Esophagus mucosa (tissue), 1 donor: ENCODE measurements at regions not wholly inside any gene's neighbourhood (a gene's known extent, or its start where the extent isn't known, plus 50 kb on each side); places are given as distances from the start of the nearest gene placed in this dataset.

Experiments used
- ATAC-seq: fragments of 200-7000 bp; cut with Tn5 transposase; one replicate; pipeline ENCODE4 v1.9.1; 2020
- donor health status: DM: yes; HTN: yes; CAD: no.

DNA sequence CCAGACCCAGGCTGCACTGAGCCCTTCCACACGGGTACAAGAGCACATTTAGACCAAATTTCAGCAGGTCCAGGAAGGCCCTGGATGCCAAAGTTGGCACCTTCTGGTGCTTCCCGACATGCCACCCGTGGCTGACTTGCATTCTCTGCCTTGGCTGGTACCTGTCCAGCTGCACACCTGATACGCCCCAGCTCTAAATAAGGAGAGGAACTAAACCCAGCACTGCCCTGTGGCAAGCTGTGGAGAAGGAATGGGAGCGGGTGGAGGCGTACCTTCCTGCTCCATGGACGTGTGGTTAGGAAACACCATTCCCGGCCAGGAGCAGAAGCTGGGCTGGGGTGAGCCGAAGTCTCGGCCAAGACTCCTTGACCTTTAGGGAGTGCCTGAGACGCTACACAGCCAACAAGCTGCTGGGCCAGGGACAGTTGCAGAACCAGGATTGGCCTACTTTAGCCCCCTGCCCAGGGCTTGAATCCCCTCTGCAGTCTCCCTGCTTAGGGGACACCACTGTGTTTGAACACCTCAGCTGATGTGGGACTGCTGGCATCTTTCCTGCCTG is 86.5 kb upstream of the TAF1B start:
- peak; percentile 42 for ATAC-seq

DNA sequence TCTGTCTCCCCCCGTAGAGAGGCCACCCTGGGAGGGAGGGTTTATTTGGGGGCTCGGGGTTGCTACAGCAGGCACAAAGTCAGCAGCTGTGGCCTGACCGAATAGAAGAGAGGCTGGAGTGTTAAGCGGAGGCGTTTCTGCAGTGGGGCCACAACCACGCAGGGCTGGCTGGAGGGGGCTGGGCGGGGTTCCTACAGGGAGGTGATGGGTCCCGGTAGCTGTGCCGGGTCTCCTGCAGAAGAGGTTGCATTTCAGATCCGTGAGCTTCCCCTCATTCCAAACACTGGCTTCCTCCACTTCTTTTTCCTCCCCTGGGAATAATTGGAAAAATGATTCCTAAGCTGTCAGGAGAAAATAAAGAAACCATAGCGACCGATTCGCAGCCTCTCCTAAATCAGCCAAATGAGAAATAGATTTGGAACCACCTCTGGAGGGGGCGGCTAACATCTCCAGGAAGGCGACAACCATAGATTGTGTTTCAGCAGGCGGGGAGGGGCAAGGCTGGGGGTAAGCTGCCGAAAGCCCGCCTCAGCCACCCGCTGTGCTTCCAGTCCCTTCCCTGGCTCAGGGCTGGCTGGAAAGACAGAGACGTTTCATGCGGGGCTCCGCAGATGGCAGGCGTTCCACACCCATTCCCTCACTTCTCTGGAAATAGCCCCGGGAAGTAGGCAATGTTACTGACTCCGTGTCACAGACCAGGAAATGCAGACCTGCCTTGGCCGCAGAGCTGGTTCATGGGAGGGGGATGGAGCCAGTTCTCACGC is 85.6 kb upstream of the TAF1B start:
- ATAC-seq, result no peak

DNA sequence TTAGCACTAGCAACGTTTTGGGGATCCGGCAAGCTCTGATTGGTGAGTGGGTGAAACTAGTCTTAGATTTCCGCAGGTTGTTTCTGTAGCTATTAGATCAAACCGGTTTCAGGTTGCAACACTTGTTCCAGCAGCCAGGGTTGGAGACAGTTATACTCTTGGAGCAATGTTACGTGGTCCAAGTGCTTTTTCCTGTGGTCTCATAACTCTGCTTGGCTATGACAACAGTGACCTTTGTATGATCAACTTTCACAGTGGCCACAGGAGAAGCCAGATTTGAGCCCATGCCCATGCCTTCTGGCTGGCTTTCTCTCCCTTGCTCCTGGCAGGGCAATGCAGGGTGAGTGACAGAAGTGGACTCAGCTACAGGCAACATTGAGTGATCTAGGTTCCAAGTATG is 84.5 kb upstream of the TAF1B start:
- ATAC-seq, result peak; percentile 26

DNA sequence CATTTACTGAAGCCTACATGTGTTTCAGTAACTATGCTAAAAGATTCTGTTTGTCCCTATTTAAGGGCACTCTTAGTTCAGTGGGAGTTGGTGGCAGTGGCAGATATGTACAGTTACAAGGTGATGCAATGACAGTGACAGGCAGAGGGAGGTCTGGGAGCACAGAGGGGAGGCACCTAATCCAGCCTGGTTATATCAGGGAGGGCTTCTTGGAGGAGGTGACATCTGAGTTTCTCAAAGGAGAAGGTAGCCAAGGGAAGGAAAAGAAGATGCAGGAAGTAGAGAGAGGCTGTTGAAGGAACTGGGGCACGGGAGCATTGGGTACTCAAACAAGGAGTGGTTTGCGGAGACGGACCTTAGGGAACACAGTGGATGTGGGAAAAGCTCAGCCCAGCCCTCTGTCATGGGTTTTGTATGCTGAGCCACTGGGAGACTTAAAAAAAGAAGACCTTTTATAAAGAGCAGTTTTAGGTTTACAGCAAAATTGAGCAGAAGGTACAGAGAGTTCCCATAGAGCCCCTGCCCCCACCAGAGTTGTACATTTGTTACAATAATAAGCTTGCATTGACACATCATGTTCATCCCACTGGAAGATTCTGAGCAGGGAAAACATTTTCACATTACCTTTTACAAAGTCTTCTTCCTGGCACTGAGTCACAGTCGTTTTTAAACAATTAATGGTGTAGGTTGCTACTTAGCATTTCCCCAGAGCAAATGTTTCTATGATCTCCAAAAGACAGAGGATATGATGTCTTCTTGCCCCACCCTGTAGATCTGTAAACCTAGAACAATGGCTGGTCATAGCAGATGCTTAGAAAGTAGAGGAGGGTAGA is 83.0 kb upstream of the TAF1B start:
- no peak for ATAC-seq

DNA sequence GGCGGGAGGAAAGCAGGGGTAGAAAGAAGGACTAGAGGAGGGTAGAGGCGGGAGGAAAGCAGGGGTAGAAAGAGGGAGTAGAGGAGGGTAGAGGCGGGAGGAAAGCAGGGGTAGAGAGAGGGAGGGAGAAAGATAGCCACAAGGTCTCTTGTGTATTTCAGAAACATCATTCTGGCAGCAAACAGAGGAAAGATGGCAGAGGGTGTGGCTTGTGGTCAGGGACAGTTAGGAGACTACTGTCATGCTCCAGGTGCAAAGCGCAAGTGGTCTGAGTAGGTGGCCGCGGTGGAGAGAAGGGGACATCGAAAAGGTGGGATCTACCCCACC is 82.4 kb upstream of the TAF1B start:
- no peak for ATAC-seq

DNA sequence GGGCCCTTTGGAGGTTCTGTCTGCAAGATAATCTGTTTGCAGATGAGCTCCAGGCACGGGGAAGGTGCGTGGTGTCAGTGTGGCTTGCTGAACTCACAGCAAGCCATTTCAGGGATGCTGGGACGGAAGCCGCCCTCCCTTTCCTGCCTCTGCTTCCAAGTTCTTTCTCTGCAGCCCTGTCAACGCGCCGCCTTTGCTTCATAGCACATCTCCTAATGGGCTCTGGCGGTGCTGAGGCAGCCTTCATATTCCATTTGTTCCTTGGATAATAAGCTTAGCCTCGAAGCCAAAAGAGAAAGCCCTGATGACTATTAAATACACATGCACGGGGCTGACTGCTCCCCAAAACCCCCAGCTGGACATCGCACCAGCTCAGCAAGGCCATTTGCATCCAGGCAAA is 81.7 kb upstream of the TAF1B start:
- no peak for ATAC-seq

DNA sequence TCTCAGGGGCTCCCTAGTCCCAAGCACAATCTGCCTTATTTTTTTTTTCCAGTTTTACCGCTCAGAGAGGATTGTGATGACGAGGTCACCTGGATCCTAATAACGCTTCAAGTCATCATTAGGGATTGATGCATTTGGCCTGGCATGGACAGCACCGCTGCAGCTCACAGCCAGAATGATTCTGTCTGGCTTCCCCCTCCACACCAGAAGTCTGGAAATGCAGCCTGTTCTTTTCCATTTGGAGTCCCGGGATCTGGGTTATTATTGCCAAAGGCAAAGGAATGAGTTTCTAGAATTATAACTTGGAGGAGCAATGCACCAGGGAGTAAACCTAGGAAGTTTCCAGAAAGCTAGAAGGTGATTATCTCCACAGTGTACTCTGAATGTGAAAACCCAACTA is 81.1 kb upstream of the TAF1B start:
- ATAC-seq, result no peak

DNA sequence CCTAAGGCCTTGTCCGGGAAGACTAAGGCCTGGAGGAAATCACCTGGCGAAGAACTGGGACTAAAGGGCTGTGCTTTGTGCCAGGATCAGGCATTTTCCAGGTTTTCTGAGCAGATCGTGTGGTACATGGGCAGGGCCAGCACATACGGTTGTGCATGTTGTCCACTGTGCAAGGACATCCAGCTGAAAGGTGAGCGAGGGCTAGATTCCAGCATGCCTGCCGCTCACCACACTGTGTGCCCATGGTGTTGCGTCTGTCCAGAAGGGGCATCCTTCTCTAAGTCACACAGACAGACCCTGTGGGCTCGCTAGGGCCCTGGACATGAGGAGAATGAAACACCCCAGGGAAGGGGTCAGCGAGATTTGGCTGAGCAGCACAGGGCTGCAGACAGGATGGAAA is 80.3 kb upstream of the TAF1B start:
- ATAC-seq, result no peak

DNA sequence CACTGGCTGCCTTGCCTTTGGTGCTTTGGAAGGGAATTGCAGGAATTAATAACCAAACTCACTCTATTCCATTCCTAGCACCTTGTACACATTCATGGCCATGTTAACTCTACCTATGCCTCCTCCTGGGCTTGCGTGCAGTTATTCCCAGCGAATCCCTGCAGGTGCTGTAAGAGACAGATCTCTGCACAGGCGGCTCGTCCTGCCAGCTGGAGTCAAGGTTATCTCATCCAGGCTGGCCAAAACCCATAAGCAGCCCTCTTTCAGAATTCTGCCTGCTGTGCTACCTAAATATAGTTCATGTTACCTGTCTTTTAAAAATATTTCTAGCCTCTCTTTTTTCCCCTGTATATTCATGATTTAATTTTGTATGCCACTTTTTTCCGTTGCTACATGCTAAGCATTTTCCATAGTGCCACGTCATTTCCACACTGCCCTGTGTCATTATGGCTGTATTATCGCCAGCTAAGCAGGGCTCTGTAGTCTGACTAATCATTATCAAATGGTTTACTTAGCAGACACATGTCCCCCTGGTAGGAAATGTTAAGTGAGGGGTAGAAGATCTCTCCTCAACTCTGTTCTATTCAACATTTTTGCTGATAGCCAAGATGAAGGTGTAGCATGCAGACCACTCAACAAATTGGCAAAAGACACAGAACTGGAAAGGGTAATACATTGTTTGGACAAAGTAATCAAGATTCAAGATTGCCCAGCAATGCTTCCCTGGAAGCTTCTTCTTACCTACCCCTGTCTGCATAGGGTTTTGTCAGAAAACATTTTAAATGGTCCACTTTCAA is 79.7 kb upstream of the TAF1B start:
- no peak for ATAC-seq

DNA sequence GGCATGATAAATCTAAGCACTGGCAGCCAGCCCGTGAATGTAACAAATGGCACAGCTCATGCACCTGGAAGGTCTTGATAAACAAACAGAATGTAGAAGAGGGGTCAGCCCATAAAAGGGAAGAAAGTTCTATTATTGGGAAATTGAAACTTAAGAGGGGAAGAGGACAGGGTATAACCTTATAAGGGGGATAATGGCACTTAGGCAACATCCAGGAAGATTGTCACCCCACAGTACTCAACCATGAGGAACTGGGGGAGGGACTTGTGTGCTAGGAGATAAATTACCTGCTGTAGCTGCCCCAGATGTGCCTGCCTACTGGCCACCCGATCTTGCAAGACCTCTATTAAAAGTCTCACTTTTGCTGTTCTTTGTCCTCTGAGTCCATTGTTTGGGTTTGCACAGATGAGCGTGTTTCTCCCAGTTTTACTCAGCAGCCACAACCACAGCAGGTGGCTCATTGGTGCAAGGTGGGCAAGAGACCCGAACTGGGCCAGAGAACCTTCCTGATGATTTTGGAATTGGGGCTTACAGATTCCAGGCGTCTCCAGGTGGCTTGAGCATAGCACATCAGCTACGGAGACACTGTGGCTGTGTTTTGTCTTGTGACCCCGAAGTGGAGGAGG is 79.0 kb upstream of the TAF1B start:
- no peak for ATAC-seq

DNA sequence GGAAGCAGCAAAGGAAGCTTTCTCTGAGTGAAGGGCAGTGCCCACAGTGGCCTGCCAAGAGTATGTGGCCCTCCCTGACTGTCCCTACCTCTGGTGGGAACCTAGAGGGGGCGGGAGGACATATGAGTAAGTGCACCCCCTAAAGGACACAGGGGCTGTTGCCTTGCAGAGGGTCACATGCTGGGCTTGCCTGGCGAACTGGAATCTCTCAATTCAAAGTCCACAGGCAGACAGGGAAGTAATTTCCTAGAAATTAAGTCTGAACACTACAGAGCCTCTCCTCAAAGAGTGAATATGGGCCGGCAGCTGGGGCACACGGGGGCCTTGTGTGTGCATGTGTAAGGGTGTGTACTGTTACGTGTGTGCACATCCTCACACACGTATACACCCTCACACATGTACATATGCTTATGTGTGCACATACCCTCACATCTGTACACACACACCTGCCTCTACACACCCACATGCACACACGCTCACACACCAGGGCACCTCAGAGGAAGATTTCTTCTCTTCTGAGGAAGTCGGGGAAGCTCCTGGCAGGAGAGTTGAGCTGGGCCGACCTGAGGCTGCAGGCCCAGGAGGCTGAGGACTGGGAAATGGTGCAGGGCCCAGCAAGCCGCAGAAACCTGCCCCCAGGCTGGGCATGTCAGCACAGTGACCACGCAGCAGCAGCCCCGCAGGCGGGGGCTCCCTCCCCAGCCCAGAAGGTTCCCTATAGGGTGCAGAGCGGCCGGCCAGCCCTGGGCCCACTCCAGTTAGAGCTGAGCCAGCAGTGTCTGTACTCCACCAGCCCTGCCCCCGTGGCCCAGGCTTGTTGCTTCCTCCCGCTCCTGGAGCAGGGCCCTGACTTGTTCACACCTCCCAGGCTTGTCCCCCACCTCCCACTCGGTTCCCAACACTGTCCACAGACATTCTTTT is 77.4 kb upstream of the TAF1B start:
- peak; percentile 61 for ATAC-seq

DNA sequence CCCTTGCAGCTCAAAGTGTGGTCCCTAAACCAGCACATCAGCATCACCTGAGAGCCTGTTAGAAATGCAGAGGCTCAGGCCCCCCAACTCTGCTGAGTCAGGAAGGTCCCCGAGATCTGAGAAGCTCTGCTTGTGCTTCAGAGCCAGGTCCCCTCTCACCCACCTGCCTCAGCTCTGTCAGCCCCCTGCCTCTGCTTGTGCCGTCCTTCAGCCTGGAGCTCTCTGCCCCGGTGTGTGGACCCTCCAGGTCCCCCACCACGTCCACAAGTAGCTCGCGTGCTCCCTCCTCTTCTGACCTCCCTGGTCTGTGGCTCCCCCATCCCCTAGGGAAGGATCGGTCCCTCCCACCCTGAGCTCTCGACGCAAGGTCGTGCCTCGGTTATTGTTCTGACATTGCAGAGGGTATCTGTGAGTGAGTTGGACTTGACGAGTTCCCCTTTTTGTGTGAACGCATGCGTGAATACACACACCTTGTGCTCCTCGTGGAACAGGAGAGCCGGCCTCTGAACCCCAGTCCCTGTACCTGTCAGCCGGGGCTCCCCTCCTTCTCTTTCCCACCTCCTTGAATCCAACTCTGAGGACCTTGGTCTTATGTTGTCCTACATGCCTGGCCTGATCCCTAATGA is 75.5 kb upstream of the TAF1B start:
- ATAC-seq, result no peak

DNA sequence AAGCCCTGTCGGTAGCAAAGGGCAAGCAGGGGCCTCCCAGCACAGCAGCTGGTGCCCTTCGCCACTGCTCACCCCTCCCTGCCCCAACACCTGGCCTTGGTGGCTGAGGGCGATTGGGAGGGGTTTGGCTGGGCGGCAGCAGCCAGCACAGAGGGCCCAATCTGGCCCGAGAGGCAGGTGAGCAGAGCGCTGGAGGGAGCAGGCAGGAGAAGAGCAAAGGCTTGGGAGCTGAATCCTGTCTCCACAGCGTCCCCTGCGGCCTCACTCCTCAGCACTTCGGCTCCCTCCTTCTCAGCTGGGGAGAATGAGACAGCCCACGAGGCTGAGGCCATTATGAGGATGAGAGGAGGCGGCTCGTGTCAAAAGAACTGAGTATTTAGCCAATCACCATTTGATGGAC is 74.9 kb upstream of the TAF1B start:
- peak; percentile 54 for ATAC-seq

DNA sequence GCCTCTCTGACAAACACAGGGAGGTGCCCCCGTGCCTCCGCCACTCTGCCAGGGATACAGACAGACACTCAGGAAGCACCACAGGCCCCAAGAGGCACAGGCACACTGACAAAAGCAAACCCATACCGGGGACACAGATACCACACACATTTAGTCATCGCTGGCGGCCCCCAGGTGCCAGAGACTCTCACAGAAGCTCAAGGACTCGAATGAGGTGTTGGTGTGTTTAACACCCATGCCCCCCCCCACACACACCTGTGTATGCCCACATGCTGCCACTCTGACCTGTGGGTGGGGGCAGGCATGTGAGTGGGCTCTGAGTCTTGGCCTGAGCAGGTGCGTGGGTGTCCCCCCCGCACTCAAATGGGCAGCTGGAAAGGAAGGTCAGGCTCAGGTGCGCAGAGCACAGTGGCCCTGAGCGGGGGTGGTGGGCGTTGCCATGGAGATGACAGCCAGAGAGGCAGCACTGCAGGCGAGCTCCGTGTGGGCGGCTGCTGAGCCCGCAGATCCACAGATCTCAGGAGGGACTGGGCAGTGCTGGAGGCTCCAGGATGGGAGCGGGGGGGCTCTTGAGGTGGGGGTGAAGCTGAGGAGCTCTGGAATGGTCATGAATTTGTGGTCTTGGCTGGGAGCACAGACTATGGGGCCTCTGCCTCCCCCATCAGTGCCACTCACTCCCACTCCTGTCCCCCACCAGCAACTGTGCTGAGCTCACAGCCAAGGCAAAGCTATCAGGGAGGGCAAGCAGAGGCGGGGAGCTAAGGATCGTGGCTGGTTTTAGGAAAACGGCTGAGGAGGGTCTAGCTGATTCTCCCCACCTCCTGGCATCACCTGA is 73.9 kb upstream of the TAF1B start:
- peak; percentile 4 for ATAC-seq

DNA sequence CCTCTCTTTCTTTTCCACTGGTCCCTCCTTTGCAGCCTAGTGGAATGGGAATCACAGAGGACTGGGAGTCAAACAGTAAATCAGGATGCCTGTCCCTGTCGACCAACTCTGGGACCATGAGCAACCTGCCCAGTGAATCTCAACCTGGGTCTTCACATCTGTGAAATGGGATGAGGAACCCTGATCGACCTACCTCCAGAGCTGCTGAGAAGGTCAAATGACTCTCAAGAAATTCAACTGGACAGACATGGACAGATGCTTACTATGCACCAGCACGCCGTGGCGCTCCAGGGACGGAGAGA is 73.3 kb upstream of the TAF1B start:
- ATAC-seq, result no peak

DNA sequence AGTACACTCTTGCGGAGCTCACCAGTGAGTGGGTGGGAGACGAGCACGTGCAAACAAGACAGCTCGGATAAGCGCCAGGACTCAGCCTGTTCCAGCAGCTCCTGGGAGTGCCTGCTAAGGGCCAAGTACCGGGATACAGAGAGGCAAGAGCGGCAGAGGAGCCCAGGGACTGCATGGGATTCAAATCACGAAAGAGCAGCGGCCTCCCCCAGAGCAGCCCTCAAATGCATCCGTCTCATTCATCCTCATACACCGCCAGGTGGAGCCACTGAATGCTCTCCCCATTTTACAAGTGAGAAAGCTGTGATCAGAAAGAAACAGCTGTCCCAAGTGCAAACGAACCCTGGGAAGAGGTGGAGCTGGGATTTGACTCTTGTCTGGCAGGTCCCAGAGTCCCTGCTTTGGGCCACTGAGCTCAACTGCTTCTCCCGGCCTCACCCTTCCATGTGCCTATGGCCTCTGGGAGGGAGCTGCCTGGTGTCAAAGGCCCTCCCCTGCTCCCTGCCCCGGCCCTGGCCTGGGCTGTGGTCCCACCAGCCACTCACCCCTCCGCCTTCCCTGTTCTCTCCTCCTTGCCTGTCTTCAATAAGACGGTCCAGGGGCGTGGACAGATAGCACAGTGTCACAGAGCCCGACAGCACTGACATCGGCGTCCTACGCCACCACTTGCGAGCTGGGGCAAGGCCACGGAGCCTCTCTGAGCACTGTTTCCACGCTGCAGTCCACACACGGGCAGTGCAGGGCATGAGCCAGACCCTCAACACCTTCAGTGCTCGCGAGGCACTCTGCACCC is 72.8 kb upstream of the TAF1B start:
- ATAC-seq, result peak; percentile 61

DNA sequence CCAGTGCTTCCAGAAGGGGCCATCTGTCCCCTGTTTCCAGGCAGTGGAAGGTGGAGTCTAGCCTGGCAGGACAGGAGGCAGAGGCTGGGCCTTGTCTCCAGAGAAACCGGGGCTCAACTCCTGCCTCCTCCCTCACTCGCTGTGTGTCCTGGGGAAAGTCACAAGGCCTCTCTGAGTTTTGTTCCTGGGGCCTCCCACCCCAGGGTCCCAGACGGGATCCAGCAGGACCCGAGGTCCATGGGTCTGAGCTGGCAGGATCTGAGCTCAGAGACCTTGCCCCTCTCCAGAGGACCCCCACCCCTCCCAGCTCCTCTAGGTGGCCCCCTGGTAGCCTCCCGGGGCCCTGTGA is 72.2 kb upstream of the TAF1B start:
- no peak for ATAC-seq

DNA sequence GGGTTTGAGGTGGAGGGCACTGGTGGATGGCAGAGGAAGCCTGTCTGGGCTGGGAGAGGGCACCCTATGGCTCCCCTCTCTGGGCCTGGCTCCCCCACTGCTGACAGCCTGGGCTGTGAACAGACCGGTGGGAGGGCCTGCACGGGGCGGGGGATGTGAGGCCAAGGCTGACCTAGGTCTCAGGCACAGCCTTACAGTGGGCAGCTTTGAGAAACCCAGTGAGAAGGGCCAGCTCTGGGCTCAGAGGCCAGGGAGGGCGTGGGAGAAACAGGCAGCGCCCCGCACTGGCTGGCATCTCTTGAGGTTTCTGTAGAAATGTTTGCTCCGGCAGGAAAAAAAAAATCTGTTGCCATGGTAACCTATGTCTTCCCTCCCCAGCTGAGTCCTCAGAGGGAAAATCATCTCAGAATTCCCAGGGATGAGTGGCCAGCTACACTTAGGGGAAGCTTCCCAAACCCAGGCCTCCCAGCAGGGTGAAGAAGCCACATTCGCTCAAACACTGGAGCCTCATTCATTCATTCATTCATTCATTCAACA is 71.7 kb upstream of the TAF1B start:
- no peak for ATAC-seq
